Medulla oblongata (tissue), 1 donor: ENCODE measurements at regions not wholly inside any gene's neighbourhood (a gene's known extent, or its start where the extent isn't known, plus 50 kb on each side); places are given as distances from the start of the nearest gene placed in this dataset.

Experiments
- DNase-seq: peaks from one replicate; pipeline ENCODE4 v3.0.0-alpha.2; 2015; ENCODE audit errors: extremely low spot score

DNA sequence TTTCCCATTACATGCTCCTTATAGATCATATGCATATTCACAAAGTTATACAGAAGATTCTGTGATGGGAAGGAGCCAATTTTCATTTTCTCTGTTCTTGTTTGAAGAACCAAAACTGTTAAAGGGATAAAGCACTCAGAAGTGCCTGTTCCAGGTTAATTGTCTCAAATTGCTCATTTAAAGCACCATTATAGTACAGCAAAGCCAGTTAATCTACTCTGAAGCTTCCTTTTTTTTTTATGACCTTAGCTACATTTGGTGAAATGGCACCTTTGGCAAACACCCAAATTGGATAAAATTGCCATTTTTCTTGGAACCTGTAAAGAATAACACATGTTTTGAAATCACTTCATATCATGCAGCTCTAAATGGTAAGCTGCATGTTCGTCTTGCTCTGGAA, 1092.3 kb downstream of the BCL11A start:
- no peak for DNase-seq

DNA sequence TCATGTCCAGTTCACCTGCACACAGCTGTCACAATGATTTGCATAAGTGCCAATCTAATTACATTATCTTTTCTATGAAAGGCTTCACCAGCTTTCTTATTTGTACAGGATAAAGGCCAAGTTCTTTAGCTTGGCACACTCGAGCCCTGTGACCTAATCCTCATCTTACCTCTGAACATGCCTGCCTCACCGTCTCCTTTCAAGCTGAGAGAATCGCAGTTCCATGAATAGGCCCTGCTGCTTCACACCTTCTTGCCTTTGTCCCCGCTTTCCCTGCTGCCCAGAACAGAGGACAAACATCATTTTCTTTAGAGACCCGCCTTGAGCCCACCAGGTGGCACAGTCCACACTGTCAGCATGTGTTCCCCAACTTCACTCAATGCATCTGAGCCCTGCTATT, 1094.7 kb downstream of the BCL11A start:
- no peak for DNase-seq

DNA sequence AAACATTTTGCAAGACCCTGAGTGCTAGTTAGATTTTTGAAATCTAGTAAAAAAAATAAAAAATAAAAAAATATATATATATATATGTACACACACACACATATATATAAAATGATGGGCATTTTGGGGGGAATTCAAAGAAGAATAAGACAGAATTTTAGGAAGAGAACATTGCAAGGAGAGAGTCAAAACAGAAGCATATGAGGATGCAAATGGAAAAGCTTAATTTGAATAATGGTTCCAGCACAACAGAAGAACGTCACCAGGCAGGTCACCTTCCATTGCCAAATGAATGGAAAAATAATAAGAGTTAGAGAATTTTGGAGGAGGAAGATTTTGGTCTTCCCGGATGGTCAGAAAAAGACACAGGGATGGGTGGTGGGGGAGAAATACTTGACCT, 1097.2 kb downstream of the BCL11A start:
- no peak for DNase-seq

DNA sequence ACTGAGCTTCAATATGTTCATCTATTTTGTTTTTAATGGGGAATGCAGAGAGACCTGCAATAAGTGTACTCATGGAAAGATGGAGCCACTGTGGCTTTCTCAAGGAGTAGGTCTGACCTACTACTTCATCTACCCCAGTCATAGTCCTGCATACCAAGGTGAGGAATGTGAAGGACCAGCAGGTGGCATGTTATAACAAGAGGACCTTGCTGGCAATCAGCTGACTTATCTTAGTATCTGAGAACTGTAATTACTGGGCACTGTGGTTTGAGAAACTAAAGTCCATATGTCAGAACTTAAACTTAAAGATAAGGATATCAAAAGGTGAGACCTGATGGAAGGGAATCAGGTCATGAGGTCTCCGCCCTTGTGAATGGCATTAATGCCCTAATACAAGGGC, 1104.2 kb downstream of the BCL11A start:
- no peak for DNase-seq

DNA sequence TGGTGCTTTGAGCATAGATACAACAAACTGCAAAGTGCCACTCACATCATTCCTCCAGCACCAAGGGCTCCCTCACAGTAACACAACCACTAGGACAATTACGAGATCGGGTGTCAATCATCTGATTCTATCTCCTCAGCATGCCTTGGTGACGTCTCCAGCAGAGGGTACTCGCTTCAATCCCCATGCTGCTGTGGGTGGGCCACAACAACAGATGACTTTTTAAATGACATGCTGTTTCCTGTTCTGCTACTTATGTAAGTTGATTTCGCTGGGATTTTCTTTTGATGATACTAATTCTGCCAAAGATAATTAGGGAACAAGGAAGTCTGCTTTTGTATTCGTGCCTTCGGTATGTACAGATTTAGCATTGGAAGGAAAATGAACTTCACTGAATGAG, 1113.0 kb downstream of the BCL11A start:
- no peak for DNase-seq

DNA sequence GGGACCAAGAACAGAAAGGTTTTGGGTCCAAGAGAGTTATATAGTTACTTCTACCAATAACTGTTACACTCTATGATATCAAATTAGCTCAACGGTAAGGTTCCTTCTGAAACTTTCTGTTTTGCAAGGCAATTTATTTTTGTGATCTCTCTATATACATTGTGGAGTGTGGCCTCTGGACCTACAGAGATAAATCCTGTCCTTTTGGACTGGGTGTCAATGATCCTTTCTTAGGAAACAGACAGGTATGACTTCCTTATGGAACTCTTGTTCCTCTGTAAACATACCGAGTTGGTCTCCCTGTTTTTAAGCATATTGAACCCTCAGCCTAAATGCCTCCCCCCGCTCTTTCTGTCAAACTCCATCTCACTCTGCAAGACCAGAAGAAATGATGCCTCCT, 1117.8 kb downstream of the BCL11A start:
- DNase-seq = no peak

DNA sequence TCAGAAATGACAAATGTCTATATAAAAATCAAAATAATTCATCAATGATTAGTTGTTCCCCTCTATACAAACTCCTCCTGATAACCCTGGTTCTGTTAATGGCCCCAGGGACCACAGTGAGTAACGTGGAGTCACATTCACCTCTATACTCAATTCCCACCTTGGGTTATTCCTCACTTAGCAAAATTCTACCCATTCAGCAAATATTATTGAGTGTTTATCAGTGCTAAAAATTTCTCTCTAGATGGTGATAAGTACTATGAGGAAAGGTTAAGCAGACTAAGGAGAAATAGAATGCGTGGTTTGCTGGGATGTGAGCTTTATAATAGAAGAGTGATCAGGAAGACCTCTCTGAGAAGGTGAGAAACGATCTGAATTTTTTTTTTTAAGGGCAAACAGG, 1124.5 kb downstream of the BCL11A start:
- no peak for DNase-seq

DNA sequence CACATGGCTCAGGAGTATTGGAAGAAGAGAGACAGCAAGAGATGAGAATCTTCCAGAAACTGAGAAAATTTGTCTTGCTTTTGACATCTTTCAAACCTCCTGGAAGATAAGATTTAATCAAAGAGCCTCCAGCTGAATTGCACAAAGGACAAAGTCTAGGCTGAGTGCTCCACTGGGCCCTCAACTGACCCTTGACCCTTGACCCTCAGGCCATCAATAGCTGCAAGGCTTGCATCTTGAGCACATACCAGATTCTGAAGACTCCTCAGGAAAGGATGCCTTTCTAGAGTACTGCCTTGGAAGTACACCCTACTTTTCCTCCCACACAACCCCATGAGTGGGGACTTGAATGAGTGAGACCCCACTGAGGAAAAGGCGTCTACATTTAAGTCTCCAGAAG, 1125.5 kb downstream of the BCL11A start:
- no peak for DNase-seq

DNA sequence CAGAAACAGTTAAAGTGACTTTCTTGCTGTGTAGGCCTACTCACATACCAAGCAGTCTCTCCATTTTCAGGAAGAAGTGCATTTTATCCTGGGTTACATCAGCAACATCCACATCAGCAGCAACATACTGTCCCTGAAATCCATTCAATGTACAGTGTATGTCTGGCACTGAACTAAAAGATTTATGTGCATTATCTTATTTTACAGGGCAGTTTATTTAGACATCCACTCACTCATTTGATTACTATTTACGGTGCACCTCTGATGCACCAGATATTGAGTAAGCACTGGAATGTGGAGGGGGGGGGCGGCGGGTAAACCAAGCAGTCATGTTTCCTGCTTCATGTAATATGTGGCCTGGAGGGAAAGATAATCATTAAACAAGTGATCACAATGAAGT, 1128.2 kb downstream of the BCL11A start:
- no peak for DNase-seq

DNA sequence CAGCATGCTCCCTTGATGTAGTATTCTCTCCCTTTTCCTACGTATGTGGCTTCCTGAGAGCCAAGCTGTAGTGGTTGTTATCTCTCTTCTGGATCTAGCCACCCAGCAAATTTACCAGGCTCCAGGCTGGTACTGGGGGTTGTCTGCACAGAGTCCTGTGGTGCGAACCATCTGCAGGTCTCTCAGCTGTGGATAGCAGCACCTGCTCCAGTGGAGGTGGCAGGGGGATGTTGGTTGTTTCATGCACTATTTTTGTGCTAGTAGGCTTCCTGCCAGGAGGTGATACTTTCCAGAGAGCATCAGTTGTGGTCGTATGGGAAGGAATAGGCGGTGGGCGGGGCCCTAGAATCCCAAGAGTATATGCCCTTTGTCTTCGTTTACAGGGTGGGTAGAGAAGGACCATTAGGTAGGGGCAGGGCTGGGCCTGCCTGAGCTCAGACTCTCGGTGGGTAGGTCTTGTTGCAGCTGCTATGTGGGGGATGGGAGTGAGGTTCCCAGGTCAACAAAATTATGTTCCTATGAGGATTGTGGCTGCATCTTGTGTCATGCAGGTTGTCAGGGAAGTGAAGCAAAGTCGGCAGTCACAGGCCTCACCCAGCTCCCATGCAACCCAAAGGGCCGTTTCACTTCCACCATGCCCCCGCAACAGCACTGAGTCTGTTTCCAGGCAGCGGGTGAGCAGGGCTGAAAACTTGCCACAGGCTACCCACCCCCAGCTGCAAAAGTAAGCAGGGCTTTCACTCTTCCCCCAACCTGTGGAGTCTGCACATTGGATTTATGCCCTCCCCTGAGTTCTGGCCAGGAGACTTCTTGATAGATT, 1139.5 kb downstream of the BCL11A start:
- DNase-seq = no peak

DNA sequence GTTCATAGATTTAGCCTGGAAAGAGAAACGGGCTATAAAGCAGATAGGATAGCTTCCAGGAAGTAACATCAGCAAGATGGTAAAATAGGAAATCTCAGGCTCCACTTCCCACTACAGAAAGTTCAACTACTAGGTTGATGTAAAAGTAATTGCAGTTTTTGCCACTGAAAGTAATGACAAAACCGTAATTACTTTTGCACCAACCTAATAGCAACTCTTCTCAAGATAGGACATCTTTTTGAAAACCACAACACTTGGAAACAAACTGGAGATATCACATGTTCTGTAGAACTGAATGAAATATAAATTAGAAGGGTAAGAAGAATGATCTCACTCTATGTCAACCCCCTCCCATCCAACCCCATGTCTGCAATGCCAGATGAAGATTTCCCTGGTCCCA, 1154.3 kb downstream of the BCL11A start:
- DNase-seq = no peak

DNA sequence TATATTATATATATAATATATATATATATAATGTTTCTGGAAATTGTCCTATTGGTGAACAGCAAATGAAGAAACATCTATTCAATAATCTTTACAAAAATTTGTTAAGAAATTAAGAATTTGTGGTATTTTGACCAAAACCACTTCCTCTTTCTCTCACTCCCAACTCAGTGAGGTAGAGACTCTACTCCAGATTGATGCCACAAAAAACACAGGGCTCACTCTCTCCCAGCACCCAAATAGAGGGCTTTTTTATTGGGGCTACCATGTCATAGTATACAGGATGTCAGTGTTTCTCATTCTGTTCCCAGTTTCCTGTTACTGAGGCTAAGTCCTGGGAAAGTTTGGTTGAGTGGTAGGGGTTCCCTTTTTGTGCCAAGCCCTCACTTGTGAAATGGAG, 1155.4 kb downstream of the BCL11A start:
- DNase-seq = no peak

DNA sequence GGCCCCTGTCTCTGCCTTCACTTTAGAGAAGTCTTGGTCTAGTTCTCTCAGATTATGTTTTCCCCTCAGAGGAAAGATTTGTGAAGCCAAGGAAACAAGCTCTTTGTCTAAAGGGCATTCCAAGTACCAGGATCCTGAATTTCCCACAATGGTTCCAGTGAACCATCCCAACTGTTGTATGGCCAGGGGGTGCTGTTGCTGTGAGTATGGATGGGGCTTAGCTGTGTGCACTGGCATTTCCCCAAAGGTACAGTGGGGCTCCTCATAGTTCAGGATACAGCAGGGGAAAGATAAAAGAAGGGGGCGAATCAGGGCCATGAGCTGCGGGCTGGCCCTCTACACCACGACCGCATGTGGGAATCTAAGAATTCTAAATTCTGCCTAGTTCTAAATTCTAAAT, 1154.0 kb upstream of the FANCL start:
- no peak for DNase-seq

DNA sequence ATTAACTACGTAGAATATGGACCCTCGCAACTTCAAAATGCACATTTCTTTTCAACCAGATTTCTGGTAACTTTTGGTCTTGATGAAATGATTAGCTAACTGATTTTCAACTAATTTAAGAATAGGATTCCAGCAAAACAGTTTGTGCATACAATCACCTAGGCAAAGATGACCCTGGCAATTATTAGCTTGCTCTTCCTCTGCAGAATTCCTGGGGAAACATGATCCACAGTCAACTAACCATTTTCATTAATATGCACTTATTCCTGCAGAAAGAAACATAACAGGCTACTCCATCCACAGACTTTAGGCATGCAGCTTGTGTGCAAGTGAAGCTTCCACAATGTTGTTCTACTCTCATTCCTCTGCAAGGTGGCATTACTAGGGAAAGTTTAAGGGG, 1150.8 kb upstream of the FANCL start:
- DNase-seq = no peak

DNA sequence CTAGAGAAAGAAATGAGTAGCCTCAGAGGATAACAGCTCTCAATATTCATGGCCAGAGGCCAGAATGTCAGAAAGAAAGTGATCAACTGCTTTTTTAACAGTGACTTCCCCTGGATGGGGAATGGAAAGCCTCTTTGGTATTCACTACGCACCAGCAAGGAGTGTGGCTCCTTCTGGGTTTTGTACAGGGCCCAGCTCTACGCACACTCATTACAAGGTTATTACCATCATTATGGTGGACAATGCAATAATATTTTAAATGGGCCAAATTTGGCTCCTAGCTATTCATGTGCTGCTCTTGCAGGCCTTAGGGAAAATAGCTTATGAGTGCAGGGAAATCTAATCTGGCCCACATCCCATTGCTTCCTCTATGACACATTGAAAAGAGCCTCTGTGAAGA, 1149.5 kb upstream of the FANCL start:
- DNase-seq = no peak

DNA sequence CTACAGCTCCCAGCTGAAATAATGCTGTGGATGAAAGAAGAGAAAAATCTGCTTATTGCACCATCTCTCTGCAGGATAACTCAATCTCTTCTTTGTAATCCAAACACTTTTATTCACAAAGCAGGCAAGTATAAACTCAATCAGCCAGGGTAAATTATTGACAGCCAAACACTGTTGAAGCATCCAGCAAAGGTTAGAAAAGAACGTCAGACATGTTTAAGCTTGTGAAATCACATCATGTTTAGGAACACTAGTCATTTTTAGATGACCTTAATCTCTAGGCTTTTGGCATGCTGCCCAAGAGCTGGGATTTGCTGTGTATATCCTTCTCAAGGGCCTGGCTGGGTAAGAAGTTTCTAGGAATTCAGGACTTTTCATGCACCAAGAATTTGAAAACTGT, 1148.1 kb upstream of the FANCL start:
- no peak for DNase-seq

DNA sequence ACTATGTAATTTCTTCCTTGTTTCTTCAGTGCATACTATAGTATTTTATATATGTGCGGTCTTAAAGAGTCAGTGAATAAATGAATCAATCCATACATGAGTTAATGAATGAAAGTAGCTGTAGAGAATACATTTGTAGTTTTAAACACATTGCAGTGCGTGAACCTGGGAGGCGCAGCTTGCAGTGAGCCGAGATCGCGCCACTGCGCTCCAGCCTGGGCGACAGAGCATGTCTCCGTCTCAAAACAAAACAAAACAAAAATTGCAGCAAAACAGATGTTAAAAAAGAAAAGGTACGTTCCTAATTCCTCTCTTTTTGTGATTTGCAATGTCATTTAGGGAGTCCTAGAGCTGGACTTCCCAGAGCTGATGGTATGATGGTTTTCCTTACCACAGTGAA, 1144.8 kb upstream of the FANCL start:
- no peak for DNase-seq

DNA sequence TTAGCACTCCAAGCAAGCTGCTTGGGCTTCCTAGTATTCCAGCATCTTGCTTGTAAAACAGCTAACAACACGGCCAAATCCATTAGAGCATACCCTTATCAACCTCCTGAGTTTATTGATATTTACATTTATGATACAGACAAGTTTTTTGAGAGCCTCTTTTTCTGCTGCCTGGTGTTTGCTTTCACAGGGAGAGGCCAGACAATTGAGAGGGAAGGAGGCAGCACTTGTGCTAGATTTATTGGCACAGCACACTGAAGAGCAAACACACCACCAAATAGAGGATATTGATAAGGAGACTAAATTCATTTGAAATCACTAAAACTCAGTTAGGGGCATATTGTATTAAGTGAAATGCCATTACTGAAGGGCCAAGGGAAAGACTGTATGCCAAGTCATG, 1142.3 kb upstream of the FANCL start:
- DNase-seq = no peak

DNA sequence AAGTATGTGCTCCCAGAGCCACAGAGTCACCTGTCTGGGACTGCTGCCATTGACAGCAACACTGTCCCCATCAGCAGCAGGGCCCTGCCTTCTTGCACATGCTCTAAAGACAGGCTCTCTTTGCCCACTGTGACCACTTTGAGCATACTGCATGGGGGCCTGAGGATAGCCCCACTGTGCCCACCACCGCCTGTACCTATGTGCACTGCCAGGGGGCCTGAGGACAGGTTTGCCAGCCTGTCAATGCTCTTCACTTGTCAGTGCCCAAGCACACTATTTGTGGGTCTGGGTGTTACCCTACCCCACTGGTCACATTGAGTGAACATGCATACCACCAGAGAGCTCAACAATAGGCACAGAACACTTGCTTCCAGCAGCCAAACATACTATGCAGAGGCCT, 1137.0 kb upstream of the FANCL start:
- DNase-seq = no peak

DNA sequence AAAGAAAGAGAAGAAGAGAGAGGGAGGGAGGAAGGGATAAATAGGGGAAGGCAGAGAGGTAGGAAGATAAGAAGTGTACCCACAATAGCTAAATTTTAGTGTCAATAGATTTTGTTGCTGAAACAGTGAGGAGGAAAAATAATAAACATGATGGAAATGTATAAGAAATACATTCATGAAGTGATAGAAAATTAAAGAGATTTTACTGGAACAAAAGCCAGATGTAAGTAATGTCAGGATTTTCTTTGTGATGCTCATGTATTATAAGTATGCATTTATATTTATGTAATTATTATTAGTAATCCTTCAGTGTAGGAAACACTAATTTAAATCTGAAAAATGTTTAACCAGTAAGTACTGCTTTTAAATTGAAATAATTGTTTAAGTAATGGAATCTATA, 1125.2 kb upstream of the FANCL start:
- DNase-seq = no peak

DNA sequence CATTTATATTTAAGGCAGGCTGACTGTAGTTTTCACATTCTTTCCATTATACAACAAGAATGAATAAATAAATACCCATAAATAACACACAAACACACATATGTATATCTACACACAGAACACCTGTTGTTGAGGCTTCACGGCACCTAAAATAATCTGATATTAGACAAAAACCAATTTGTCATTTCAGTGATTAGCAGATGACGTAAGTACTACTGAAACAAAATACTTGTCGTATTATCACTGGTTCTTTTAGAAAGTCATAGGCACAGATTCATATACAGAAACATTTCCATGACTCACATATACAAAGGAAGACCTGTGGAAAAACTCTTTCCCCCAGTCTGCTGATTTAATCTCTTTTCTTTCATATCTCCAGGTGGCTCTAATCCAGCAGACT, 1113.4 kb upstream of the FANCL start:
- DNase-seq = no peak

DNA sequence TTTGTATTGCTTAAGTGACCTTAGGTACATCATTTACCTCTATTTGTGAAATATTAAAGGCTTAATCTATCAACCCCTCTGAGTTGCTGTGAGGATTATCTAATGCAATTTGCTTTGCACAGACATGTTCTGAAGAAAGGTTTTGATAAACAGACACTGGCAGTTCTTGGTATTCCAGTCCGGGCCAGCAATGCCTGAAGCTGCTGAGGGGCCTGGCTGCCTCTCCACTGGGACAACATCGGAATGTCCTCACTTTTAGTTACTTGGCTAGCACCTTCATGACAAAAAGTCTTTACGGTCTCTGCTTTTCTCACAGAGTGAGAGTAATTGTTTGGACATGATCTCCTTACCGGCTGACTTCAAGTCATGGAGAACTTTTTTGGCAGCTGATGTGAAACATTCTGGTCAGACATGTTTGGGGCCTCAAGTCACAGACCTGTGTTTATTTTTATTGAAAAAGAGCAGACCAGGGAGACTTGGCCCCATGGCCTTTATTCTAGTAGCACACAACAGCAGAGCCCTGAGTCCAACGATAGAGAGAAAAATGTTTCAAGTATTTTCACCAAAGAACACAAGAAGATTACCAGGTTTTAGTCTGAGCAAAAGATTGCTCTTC, 1112.3 kb upstream of the FANCL start:
- DNase-seq = no peak

DNA sequence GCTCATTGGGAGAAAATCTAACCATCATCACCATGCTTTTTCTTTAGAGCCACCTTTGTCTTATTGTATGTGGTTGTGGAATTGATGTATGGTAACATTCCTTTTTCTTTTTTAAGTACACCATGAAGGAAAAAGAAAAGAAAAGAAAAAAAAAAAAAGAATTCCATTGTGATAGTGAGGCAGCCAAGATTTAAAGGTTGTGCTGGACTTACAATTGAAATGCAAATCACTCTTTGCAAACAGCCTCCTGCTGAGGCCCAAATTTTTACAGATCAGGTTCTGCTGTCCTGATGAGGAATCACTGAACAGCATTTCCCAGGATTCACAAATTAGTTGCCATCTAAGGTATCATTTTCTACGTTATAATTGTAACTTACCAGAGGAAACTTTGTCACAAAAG, 1101.0 kb upstream of the FANCL start:
- DNase-seq = no peak

DNA sequence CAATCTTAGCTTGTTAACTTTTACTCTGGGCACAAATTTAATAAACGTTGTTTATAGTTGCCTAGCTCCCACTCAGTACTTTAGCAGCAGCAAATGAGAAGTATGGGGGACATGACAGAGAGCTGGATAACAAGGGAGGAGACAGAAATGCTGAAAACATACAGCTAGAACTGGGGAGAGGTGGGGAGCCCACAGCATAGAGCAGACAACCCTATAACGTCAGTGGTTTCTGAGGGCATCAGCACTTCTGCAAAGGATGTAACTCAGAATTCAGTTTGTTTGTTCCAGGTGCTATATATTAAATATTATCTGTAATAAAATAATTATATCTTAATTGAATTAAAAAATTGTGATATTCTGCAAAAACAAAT, 1098.7 kb upstream of the FANCL start:
- no peak for DNase-seq
